K562 (cell line): ENCODE measurements at regions not wholly inside any gene's neighbourhood (a gene's known extent, or its start where the extent isn't known, plus 50 kb on each side); places are given as distances from the start of the nearest gene placed in this dataset.

ENCODE experiments used
- ATAC-seq: fragments of 200-7000 bp; cut with Tn5 transposase; 3 replicates; pipeline ENCODE4 v1.9.1; 2020; ENCODE audit warnings: moderate library complexity
- BruUV-seq: library from RNA; stranded (reverse); fragments of 400-500 nt; replicated peaks from 2 replicates; lab custom pipeline; 2021; lab: Mats Ljungman, UMichigan
- CTCF ChIA-PET: fragments of 300-600 bp; formaldehyde crosslinking; extraction: SDS; loops from one replicate; lab custom pipeline; 2021; ENCODE audit warnings: low intra/inter-chr PET ratio; lab: Yijun Ruan, JAX
- POLR2A ChIA-PET: fragments of 300-600, 350-650 bp; sonication (Branson Sonifier 250); formaldehyde crosslinking; extraction: SDS; loops from one replicate; lab custom pipeline; 2021; ENCODE audit warnings: antibody characterized with exemption, inconsistent platforms; lab: Yijun Ruan, JAX
- DNase-seq, 4 experiments: peaks; one replicate each; pipeline versions ENCODE4 v3.0.0 to v3.0.0-alpha.2; 2011 to 2018; ENCODE audit warnings: low spot score in 3 of 4, mixed read lengths in 3 of 4; ENCODE audit errors: extremely low read depth in 1 of 4
- FAIRE-seq: peaks from 2 replicates; lab custom pipeline; 2011; peaks lifted over from hg19 to GRCh38; lab: Jason Lieb, UNC
- H2AFZ ChIP-seq: 2 replicates; pipeline ENCODE4 v1.6.0; 2011; ENCODE audit warnings: low read depth, low read length, control low read depth, inconsistent platforms
- H3K27ac ChIP-seq: fragments of 200-600 bp; 3 replicates; pipeline ENCODE4 v1.8.0; 2011; ENCODE audit warnings: low read depth, mild to moderate bottlenecking, control low read depth, inconsistent platforms, low read length, moderate library complexity, mixed read lengths; ENCODE audit errors: extremely low read depth
- H3K27me3 ChIP-seq, 2 experiments: fragments of 300-600 bp in 1 of 2; 2 replicates in 1 of 2; 3 replicates in 1 of 2; pipeline versions ENCODE4 v1.6.0 to v1.8.0; 2011; ENCODE audit warnings: inconsistent platforms in 2 of 2, low read length in 2 of 2, mild to moderate bottlenecking in 1 of 2, mixed read lengths in 1 of 2, moderate library complexity in 1 of 2; ENCODE audit not compliant: control insufficient read depth in 2 of 2, insufficient read depth in 2 of 2
- H3K36me3 ChIP-seq: fragments of 300-600 bp; 3 replicates; pipeline ENCODE4 v1.8.0; 2011; ENCODE audit warnings: mild to moderate bottlenecking, low read length, inconsistent platforms; ENCODE audit not compliant: control insufficient read depth, insufficient read depth
- H3K4me1 ChIP-seq, 2 experiments: fragments of 200-600 bp in 1 of 2; replicated peaks in 1 of 2; 2 replicates in 1 of 2; 3 replicates in 1 of 2; pipeline versions ENCODE4 v1.5.1 to v1.8.0; 2011; ENCODE audit warnings: inconsistent platforms in 2 of 2, low read length in 2 of 2, mild to moderate bottlenecking in 1 of 2, mixed read lengths in 1 of 2, moderate library complexity in 1 of 2; ENCODE audit not compliant: control insufficient read depth in 2 of 2, insufficient read depth in 2 of 2
- H3K4me2 ChIP-seq: 2 replicates; pipeline ENCODE4 v1.6.1; 2011; ENCODE audit warnings: low read length, control low read depth, inconsistent platforms, mixed read lengths; ENCODE audit not compliant: insufficient read depth
- H3K4me3 ChIP-seq: fragments of 200-600 bp; sonication (generic), shearing (Covaris generic); 2 replicates; pipeline ENCODE4 v1.5.1; 2016; ENCODE audit warnings: control low read depth, inconsistent platforms
- H3K79me2 ChIP-seq: fragments of 200-600 bp; 3 replicates; pipeline ENCODE4 v1.8.0; 2011; ENCODE audit warnings: low read length, inconsistent platforms; ENCODE audit not compliant: control insufficient read depth, insufficient read depth
- H3K9ac ChIP-seq, 2 experiments: 2 replicates each; pipeline versions ENCODE4 v1.6.0 to v1.6.1; 2011; ENCODE audit warnings: low read depth in 2 of 2, low read length in 2 of 2, control low read depth in 1 of 2, inconsistent platforms in 1 of 2, mild to moderate bottlenecking in 1 of 2, mixed read lengths in 1 of 2; ENCODE audit not compliant: insufficient read depth in 1 of 2
- H3K9me1 ChIP-seq: one replicate; pipeline ENCODE4 v1.6.0; 2011; ENCODE audit warnings: inconsistent platforms, mild to moderate bottlenecking, low read length, moderate library complexity; ENCODE audit not compliant: control insufficient read depth, insufficient read depth
- H3K9me3 ChIP-seq: replicated peaks from 2 replicates; pipeline ENCODE4 v1.5.1; 2011; ENCODE audit warnings: low read depth, low read length, inconsistent platforms; ENCODE audit not compliant: control insufficient read depth, insufficient read depth
- H4K20me1 ChIP-seq: replicated peaks from 2 replicates; pipeline ENCODE4 v1.6.1; 2011; ENCODE audit warnings: low read length, inconsistent platforms, mixed read lengths; ENCODE audit not compliant: control insufficient read depth, insufficient read depth
- REST ChIP-seq, 2 experiments: fragments of 450-650 bp; formaldehyde crosslinking in 1 of 2; IDR thresholded peaks; 2 replicates each; pipeline versions ENCODE4 v1.4.0 to v1.6.1; 2014 to 2020; ENCODE audit warnings: mild to moderate bottlenecking in 2 of 2, borderline replicate concordance in 1 of 2, low read depth in 1 of 2
- ZNF263 ChIP-seq: sonication (generic); formaldehyde crosslinking; IDR thresholded peaks from 2 replicates; pipeline ENCODE4 v1.8.0; 2022; ENCODE audit warnings: mild to moderate bottlenecking, missing genetic modification reagents, borderline replicate concordance
- WGBS: fragments of 100-300 bp; shearing (Covaris generic); methylation state at CpG from one replicate; pipeline ENCODE4 v1.1.6; 2016; ENCODE audit warnings: low coverage, mixed read lengths; ENCODE audit not compliant: insufficient coverage; ENCODE audit errors: missing lambda C conversion rate; 5-methylcytosine and 5-hydroxymethylcytosine counted together
- in situ Hi-C: fragments of 300-500 bp; cut with MboI; formaldehyde crosslinking; loops from 4 replicates; pipeline ENCODE4 v1.15.0; 2018; ENCODE audit warnings: inconsistent platforms, mixed read lengths
- intact Hi-C: fragments of 100-400 bp; cut with micrococcal nuclease; formaldehyde crosslinking; loops from 2 replicates; pipeline ENCODE4 v1.14.2; 2022
- TF ChIP-seq, protein P1 (sequence below), 2 experiments: fragments of 250-450 bp in 1 of 2; fragments of 450-650 bp in 1 of 2; sonication (Bioruptor Pico) in 1 of 2; IDR thresholded peaks; 2 replicates each; pipeline versions ENCODE4 v1.6.1 to v1.8.0; 2016 to 2021; ENCODE audit warnings: mild to moderate bottlenecking in 2 of 2, moderate library complexity in 2 of 2, missing compliant biosample characterization in 1 of 2, missing genetic modification characterization in 1 of 2

- TF ChIP-seq, protein P1, sequence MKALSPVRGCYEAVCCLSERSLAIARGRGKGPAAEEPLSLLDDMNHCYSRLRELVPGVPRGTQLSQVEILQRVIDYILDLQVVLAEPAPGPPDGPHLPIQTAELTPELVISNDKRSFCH (CRISPR knock-in tag; IDR thresholded peaks at IDR 0.05) = no peak
- TF ChIP-seq, protein P1 (tag; IDR thresholded peaks at IDR 0.05) = no peak
These were observed 69.7 kb upstream of the LARS2 start (continued) for GRCh38 chr3:45318689-45319088.

GRCh38 chr3:45319231-45319995 is 69.0 kb upstream of the LARS2 start:
- Histone ChIP-seq H3K27me3 (peaks cover 22 to 39% of the 10 kb centered on the region in 2 experiments), H3K36me3 (no peaks in the 10 kb centered on the region), H3K4me3 (no peak overlapping the region), H3K9ac (no peak overlapping the region), H4K20me1 (no peaks in the 10 kb centered on the region), H3K4me1 (no peaks in the 10 kb centered on the region), H3K79me2 (no peaks in the 10 kb centered on the region), H3K27ac (no peak overlapping the region), H2AFZ (no peak overlapping the region), H3K4me2 (no peak overlapping the region), H3K9me3 (no peaks in the 10 kb centered on the region), H3K9me1 (no peaks in the 10 kb centered on the region)
- no peak for DNase-seq
- BruUV-seq = no TSS peak
- POLR2A ChIA-PET = interaction anchor here (0.6 to 1.6 kb wide), 9 partner anchors 12 to 405 kb away, joined by 3 to 6 read pairs (median 3); no protein-coding TSS in a partner anchor
- in situ Hi-C loops = no loop called here
- FAIRE-seq = no peak
- ATAC-seq = no peak
- intact Hi-C loops = no loop called here
- CTCF ChIA-PET = no interaction called here
- 28% methylated on average over 10 of the region's 10 CpGs for WGBS
- TF ChIP-seq REST (IDR thresholded peaks at IDR 0.05; ENCODE audit: borderline replicate concordance) = no peak
- TF ChIP-seq REST (CRISPR knock-in tag; IDR thresholded peaks at IDR 0.05; ENCODE audit: low read depth) = no peak
- TF ChIP-seq ZNF263 (CRISPR knock-in tag) = peak; percentile 41; the same call in 1 of the 2 replicates
